ENCODE measurements at regions not wholly inside any gene's neighbourhood (a gene's known extent, or its start where the extent isn't known, plus 50 kb on each side); places are given as distances from the start of the nearest gene placed in this dataset.

DNA sequence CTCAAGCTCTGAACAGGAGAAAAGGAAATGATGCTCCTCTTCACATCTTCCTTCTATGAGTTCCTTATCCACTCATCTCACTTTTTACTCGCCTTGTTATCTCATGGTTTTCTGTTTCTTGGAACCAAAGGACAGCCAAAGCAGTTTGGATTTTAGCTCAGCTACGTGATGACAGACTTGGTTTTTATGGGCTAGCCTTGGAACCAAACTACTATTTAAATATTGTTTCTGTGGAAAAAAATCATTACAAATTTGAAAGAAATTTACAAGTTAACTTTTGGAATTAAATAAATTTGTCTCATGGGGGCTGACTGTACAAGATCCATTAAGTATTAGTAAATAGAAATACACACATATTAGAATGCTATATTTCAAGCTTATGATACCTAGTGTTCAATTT is 727.8 kb upstream of the FANCL start:
- DNase-seq: no peak

DNA sequence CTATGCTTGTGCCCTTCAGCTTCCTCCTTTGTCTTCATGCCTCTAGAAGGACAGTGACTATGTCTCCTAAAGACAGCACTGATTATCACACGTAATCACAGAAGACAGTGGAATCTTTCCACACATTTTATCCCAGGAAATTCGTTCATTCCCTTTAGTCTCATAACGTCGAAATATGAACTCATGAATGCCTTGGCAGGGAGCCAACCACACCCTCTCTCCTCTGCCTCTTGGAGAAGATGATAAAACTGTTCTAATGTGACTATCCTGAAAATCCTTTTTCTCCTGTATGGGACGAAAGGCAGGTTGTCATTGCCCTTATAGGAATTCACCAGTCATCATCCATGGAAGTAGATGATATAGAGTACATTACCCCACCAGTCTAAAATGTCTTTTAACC is 726.6 kb upstream of the FANCL start:
- DNase-seq: peak; percentile 57

DNA sequence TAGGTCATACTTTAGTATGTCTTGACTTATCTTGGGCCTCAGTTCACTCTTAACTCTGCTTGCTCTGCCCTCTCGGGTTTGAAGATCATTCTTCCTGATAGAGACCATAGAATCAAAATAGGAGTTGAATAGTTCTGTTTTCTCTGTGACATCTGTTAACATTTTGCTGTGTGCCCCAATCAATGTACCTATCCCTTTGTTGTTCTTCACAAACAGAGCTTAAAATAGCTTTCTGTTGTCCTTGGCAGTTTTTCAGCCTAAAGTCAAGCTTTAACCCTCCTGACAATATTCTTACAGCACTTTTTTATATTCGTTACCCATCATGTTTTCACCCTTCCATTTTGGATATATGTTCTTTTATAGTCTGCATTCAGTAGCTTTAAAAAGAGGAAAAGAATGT is 724.5 kb upstream of the FANCL start:
- no peak for DNase-seq

DNA sequence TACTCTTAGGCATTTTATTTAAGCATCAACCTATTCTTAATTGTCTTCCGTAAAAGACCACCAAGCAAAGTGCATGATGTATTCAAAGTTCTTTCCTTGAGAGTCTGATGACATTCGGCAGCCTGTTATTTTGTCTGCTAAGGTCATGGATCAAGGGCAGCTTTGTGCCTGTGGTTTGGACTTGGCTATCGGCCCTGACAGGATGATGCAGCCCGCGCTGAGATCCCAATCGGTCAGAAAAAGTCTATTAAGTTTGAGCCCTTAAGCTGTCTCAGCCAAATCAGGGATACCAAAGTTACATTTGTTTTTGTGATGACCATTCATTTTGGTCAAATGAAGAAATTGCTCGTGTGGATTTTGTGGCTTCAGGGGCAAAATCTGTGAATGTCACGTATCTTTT is 718.9 kb upstream of the FANCL start:
- DNase-seq: no peak

DNA sequence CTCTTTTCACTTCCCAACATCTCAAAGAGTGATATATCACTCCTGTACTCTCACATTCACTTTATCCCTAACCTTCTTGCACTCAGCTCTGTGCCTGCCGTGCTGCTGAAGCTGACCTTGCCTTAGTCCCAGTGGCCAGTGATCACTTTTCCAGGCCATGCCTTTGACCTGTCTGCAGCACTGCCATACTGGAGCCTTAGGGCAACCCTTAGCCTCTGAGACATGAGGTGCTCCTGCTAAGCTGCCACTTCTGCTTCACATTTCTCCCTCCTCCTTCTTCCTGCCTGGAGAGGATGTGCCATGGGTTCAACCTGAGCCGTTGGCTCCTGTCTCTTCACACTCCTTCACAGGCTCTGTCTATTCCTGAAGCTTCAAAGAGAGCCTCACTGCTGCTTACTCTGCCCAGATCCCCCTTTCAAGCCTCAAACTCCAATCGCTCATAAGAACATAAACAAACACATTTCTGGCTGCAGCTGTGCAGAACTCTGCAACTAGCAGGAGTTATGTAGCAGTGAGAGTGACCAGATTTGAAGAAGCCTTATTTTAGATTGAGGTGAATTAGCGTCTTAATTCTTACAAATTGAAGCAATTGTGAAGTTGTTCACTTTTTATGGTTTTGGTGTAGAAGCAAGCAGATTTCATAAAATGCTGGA is 716.2 kb upstream of the FANCL start:
- no peak for DNase-seq

DNA sequence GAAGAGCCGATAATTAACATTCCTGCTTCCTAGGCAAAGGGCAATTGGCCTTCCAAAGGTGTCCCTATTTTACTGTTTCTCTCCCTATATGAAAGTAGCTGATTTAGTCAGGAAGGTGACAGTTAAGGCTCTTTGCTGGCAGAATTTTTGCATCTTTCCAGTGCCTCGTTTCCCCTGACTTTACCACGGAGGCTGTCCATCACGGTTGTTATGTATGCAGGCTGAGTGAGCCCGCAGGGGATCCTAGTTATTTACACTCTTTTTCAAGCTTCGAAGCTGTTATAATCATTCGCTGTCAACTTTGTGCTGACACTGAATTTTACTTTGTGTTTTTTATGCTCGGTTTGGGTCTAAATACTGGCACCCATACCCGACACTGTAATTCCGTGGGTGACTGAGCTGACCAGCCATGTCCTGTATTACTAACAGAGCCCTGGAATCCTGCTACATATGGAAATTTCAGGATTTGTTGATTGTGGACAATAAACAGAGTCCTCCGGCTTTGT is 713.8 kb upstream of the FANCL start:
- no peak for DNase-seq

DNA sequence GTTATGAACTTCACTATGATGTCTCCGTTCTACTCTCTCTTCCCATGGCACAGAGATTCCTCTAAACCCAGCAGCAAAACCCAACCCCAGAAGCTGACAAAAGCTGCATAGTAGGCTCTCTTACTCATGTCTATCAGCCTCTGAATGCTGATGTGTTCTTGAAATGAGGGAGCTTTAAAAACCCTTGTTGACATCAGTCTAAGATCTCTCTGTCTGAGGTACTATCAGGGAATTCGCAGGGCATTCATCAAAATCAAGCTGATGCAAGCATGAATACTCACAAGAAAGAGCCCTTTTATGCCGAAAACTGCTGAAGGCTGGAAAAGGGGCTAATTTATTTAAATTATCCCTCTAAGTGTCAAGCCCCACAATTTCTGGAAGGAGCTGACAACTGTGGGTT is 710.6 kb upstream of the FANCL start:
- no peak for DNase-seq

DNA sequence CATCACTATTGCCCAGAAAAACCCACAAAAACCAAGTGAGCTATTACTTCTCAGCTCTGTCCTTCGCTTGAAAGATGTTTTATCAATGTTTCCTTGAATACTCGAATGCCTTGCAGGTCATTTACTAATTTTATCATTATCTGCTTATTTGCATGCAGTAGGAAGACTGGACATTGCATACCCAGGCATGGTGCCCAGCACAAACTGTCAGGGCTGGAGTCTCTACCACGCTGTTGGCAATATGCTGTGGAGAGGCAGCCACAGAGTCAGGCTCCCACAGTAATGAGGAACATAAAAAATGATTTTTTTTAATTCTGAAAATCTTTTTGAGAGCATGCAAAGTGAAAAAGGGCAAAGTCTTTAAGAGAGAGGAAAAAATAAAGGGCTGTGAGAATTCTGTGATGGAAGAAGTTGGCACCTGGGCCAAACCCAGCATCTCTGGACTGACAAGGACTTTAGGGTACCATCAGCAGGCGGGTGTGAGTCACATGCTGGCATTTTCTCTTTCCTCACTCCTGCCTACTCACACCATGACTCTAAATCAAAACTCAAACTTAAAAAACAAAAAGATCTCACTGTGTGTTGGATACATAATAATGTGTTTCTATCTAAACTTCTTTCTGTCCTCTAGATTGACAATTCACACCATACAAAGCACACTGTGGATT is 709.8 kb upstream of the FANCL start:
- no peak for DNase-seq

DNA sequence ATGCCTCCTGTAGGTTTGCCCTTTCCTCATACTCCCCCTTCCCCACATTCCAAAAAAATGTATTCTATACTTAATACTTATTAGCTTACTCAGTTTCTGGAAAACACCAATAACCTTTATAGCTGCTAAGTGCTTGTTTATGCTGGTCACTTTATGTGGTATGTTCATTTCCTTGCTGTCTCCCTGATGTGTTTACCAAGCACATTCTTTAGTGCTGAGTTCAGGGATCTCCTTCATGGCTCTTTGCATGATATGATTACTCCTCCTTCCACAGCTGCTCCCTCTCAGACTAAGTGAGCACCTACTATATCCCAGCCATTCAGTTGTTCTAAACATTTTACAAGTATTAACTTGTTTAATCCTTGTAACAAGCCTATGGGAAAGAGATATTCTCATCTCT is 698.3 kb upstream of the FANCL start:
- no peak for DNase-seq

DNA sequence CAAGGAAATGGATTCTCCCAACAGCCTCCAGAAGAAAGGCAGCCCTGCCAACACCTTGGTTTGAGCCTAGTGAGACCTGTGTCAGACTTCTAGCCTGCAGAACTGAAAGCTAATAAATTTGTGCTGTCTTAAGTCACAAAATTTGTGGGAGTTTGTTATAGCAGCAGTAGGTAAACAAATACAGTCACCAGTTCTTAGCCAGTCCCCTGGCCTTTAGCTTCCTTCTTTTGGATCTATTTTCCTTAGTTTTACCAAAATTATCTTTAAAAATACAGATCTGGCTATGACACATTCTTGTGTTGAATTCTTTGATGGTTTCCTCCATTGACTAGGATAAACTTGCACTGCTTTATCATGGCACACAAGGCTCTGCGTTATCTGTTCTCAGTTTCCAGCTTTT is 697.9 kb upstream of the FANCL start:
- no peak for DNase-seq

DNA sequence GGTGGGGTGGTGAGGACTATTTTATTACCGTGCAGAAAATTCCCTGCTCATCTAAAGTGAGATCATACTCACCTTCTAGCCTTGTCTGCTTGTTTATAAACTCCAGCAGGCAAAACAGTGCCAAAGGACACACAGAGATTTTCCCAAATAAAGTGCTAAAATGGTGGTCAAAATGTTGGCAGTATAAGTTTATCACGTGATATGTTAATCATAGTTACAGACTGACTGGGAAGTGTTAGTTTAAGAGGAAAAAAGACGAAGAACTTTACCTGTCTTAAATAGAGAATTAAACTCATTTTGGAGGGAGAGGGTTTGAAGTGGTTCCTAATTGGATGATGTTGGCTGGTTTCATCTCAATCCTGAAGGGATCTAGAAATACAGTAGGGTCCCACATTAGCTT is 691.7 kb upstream of the FANCL start:
- no peak for DNase-seq

DNA sequence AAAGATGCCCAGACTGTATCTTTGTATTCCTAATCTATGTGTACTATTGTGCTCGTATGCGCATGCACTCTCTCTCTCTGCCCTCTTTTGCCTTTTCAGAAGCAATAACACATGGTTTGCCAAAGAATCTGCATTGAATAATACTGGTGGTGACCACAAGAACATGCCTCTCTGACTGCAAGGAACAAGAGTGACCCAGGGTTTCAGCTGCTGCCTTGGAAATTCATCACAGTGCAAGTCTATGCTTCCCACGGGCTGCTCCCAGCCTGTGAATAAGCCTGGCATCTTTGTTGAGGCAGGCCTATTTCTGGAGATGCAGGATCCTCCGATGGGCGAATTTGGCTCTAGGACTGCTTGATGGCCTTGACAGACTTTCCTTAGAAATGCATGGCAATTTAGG is 689.4 kb upstream of the FANCL start:
- DNase-seq: no peak

DNA sequence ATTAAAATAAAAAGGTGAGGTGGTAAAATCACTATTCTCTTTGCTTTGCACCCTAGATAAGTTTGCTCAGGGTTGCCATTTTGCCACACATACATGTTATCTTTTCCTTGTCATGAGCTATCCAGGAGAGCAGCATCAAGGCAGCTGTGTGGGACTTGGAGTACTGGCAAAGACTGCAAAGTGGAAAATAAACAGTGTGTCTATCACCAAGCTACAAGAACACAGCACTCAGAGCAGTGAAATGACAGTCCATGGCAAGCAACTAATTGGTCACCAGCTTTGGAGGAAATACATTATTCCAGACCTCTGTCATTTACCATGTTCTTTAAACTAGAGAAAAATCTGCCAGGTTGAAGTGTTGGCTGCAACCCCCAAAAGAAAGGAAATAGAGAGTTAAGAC is 687.8 kb upstream of the FANCL start:
- DNase-seq: no peak

DNA sequence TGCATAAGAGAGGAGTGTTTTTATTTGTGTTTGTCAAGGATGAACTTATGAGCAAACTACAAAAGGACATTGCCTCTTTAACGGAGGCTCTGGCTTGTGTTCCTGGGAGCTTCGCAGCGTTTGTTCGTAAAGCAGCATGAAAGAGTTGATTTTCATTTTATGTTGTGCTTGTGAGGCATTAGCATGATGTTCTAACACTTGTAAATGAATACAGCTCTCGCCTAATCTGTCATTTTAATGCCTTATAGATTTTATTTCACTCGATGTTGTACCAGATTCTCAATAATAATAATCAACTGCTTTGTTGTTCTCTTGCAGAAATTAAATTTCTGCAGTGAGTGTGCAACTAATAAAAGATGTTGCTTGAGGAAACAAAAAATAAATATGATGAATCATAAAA is 687.3 kb upstream of the FANCL start:
- no peak for DNase-seq

DNA sequence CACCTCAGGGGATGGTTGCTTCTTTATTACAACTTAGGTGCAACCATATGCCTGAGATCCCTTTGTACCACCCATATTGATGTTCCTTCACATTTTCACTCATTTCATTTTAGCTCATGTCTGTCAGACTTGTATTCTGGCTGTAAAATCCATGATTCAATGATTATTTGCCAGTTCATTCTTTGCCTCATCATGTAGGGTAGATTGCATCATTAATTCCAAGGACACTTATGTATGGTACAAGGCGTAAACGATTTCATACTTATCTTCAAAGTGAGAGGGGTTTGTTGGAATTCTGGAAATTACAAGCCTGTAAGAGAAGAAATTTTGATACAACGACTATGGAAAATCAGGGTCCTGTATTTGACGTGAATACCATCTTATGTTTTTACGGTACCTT is 685.0 kb upstream of the FANCL start:
- no peak for DNase-seq

DNA sequence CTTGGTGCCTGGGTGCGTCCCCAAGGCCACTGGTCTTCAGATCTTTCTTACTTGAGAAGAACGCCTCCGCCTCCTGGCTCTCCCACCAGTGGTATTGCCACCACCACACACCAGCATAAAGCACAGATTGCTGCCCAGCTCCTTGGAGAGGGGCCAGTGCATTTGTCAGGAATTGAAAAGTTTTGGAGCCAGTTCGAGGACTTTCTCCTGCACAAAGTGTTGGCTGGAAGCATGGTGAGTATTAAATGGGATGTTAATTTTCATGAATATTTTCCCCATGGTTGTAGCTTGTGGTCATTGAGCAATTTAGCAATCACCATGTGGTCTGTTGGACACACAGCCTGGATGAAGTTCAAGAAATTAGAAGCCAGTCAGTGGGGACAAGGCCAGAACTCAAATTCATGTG is 684.6 kb upstream of the FANCL start:
- DNase-seq: no peak

DNA sequence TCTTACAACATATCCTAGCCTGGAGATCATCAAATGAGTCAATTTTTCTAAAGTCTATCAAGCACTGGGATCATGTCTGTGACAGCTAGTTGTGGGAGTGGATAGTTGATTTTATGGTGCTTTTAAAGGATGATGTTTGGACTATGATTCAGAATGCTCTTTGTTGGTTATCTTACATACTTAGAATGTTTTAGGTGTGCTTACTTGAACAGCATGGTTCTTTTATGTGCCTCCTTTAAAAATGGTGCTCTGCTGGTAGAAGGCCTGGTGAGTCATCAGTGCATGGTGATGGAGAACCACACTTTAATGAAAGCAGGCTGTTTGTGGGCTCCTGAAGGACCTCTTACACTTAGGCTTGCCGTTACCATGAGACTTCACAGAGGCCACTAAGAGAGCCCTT is 682.7 kb upstream of the FANCL start:
- DNase-seq: no peak

DNA sequence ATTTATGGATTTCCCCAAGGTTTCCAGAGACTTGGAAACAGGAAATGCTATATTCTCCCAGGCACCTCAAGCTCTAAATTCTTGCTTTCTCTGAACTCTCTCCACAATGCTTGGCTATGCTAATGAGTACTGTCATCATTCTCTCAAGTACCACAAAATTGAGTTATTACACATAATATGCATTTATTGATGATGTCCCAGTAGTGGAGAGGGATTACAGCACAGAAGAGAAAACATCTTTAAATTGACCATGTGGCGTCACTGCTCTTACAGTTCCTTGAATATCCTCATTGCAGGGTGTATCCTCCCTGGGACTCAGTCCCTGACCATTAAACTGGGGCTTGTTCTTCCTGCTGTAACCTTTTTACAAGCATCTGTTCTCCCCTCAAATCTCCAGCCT is 681.1 kb upstream of the FANCL start:
- no peak for DNase-seq

DNA sequence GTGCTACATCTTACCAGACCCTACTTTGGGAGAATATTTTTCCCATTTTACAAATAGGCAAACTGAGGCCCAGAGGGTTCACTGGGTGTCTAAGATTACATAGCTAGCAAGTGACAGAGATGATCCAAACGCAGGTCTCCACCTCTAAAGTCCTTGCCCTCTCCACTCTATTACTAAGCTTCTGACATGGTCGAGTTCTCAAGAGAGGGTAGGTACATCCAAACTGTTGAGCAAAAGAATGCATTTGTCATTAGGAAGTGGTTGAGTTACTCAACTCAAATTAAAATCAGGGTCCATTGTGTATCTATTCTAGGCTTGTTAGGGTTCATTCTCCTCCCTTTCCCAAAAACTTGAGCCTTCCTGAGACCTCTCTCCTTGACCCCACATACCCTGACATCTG is 680.6 kb upstream of the FANCL start:
- DNase-seq: no peak

DNA sequence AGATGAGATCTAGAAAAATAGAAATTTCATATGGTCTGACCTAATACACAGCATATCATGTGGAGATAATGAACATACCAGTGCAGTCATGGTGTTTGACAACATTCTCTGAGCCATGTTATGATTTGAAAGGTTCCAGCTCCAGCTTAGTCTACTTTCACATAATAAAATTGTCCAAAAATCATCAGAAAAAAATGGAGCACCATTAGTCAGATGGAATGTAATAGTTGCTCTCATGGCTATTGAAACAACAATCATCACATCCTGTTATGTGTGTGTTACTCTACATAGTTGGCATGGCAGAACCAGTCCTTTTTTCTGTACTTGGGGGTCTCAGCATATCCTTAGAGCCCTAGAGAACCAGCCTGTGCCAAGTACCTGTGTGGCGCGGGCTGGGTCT is 678.9 kb upstream of the FANCL start:
- no peak for DNase-seq

DNA sequence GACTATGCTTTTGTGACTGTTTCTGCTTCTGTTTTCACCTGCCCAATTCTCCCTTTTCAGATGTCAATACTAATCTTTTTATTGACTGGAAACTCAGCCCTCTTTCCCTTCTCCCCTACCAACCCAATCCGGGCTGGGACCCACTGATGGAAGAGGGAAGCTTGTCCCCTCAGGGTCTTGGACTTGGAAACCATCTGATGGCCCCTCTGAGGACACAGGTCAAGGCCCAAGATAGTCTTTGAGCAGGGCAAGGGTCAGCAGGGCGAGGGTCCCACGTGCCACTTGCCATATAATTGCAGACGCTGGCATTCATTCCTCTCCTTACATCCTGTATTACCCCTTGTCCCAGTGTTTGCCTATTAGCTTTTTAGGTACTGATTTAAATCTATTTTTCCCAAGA is 678.2 kb upstream of the FANCL start:
- no peak for DNase-seq

DNA sequence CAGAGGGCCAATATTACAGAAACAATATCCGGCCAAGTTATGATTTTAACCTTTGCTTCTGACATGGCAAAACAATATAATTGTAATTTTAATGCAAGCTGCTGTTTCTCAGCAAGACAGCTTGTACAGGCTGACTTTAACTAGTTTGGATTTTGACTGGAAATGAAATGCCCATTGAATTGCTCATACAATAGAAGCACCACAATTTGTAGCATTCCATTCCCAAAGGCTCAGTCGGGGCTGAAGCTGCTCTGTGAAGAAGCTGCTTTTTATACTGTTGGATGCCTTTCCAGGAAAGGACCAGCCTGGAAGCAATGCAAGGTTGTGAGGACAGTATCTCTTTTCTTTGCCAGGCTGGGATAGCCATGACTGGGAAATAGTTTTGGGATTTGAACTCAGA is 677.0 kb upstream of the FANCL start:
- no peak for DNase-seq

DNA sequence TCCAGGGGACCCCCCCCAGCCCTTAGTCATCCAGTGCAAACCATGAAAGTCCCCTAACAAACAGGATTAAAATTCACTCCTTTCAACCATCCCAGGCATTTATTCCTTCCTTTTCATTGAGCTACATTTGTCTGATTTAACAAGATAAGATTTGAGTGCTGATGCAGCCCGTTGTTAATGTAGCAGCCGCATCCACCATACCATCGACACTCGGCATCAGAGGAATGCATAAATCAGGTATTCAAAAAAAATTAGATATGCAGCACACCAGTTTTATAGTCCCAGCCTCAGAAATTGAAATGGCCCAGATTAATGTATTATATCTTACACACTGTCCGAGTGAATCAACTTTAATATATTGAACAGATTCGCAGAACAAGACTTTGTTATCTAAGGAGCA is 676.5 kb upstream of the FANCL start:
- no peak for DNase-seq

DNA sequence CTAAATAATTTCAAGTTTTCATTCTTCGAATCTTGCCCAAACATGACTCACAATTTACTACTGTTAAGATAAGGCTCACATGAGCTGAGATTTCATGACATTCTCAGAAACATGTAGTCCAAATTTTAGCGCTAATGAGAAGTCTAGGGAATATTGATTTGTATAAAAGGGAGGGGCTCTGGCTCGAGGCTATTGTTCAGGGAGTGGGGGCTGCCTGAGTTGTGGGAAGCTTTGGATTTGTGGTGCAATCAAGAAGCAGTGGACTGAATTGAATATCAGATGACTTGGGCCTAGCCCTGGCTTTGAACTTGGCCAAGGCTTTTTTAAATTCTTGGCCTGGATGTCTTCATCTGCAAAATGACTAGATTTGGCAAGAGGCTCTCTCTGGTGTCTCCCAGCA is 674.9 kb upstream of the FANCL start:
- no peak for DNase-seq
